CD4-positive, alpha-beta T cell treated with Interleukin-2 at 100 ng/mL for 4 hours (primary cell): ENCODE measurements at regions not wholly inside any gene's neighbourhood (a gene's known extent, or its start where the extent isn't known, plus 50 kb on each side); places are given as distances from the start of the nearest gene placed in this dataset.

Experiments
- DNase-seq: peaks from one replicate; pipeline ENCODE4 v3.0.0-alpha.2; 2020; ENCODE audit warnings: low spot score

GRCh38 chr11:10925149-10925926 is 67.5 kb upstream of the ZBED5 start:
- DNase-seq: no peak

GRCh38 chr11:10923882-10924281 is 66.0 kb upstream of the ZBED5 start:
- no peak for DNase-seq

GRCh38 chr11:10922892-10923291 is 65.0 kb upstream of the ZBED5 start:
- no peak for DNase-seq

GRCh38 chr11:10920875-10921274 is 63.0 kb upstream of the ZBED5 start:
- no peak for DNase-seq

- no peak for DNase-seq
Measured at GRCh38 chr11:10920205-10920604, 62.4 kb upstream of the ZBED5 start.

- DNase-seq: no peak
Measured at GRCh38 chr11:10918698-10919097, 60.8 kb upstream of the ZBED5 start.

- no peak for DNase-seq
Measured at GRCh38 chr11:10918275-10918674, 60.4 kb upstream of the ZBED5 start.

GRCh38 chr11:10917802-10918201 is 59.9 kb upstream of the ZBED5 start:
- DNase-seq: no peak

- no peak for DNase-seq
Measured at GRCh38 chr11:10916665-10917064, 58.8 kb upstream of the ZBED5 start.

- no peak for DNase-seq
Measured at GRCh38 chr11:10914050-10914449, 56.2 kb upstream of the ZBED5 start.

GRCh38 chr11:10913075-10913474 is 55.2 kb upstream of the ZBED5 start:
- no peak for DNase-seq

GRCh38 chr11:10911907-10912306 is 54.1 kb upstream of the ZBED5 start:
- DNase-seq: no peak

GRCh38 chr11:10909141-10909883 is 51.5 kb upstream of the ZBED5 start:
- no peak for DNase-seq

- no peak for DNase-seq
Measured at GRCh38 chr11:10908215-10908951, 50.5 kb upstream of the ZBED5 start.
